ENCODE measurements at regions not wholly inside any gene's neighbourhood (a gene's known extent, or its start where the extent isn't known, plus 50 kb on each side); places are given as distances from the start of the nearest gene placed in this dataset.

- Histone ChIP-seq H3K4me3 (ENCODE audit: low read depth in 1 of 2, low read length in 2 of 2) (no peak overlapping the region), H3K4me1 (ENCODE audit: insufficient read depth, low read length) (no peaks in the 10 kb centered on the region), H3K36me3 (ENCODE audit: insufficient read depth, low read length) (no peaks in the 10 kb centered on the region), H2AFZ (ENCODE audit: low read depth, low read length) (no peak overlapping the region), H3K9me3 (ENCODE audit: insufficient read depth, low read length, severe bottlenecking) (no peaks in the 10 kb centered on the region), H3K27ac (ENCODE audit: low read length) (no peak overlapping the region), H3K79me2 (ENCODE audit: insufficient read depth, low read length) (no peaks in the 10 kb centered on the region), H4K20me1 (ENCODE audit: insufficient read depth, low read length) (no peaks in the 10 kb centered on the region), H3K9ac (ENCODE audit: low read depth, low read length) (no peak overlapping the region), H3K4me2 (ENCODE audit: insufficient read depth, low read length) (no peak overlapping the region), H3K27me3 (ENCODE audit: insufficient read depth, low read length, poor library complexity) (no peaks in the 10 kb centered on the region)
- ATAC-seq (ENCODE audit: insufficient read depth, low read depth) (no peak), DNase-seq (no peak)
- TF ChIP-seq EZH2 (IDR thresholded peaks at IDR 0.05; ENCODE audit: borderline replicate concordance, low read depth, low read length, severe bottlenecking) (no peak), CTCF (IDR thresholded peaks at IDR 0.05; ENCODE audit: borderline replicate concordance, extremely low read depth, low read length, poor library complexity, severe bottlenecking) (no peak)
These were observed 165.0 kb upstream of the FBXL17 start for GRCh38 chr5:108546939-108547338.

- DNase-seq (no peak), ATAC-seq (ENCODE audit: insufficient read depth, low read depth) (no peak)
- Histone ChIP-seq H3K9me3 (ENCODE audit: insufficient read depth, low read length, severe bottlenecking) (no peaks in the 10 kb centered on the region), H3K4me1 (ENCODE audit: insufficient read depth, low read length) (no peaks in the 10 kb centered on the region), H3K27ac (ENCODE audit: low read length) (no peak overlapping the region), H4K20me1 (ENCODE audit: insufficient read depth, low read length) (no peaks in the 10 kb centered on the region), H3K4me2 (ENCODE audit: insufficient read depth, low read length) (no peak overlapping the region), H3K36me3 (ENCODE audit: insufficient read depth, low read length) (no peaks in the 10 kb centered on the region), H3K79me2 (ENCODE audit: insufficient read depth, low read length) (no peaks in the 10 kb centered on the region), H3K4me3 (ENCODE audit: low read depth in 1 of 2, low read length in 2 of 2) (no peak overlapping the region), H2AFZ (ENCODE audit: low read depth, low read length) (no peak overlapping the region), H3K27me3 (ENCODE audit: insufficient read depth, low read length, poor library complexity) (no peaks in the 10 kb centered on the region), H3K9ac (ENCODE audit: low read depth, low read length) (no peak overlapping the region)
- TF ChIP-seq EZH2 (IDR thresholded peaks at IDR 0.05; ENCODE audit: borderline replicate concordance, low read depth, low read length, severe bottlenecking) (no peak), CTCF (IDR thresholded peaks at IDR 0.05; ENCODE audit: borderline replicate concordance, extremely low read depth, low read length, poor library complexity, severe bottlenecking) (no peak)
These were observed 163.4 kb upstream of the FBXL17 start for GRCh38 chr5:108545301-108545700.

- no peaks in the 10 kb centered on the region for H3K36me3 ChIP-seq (ENCODE audit: insufficient read depth, low read length)
- no peak overlapping the region for H2AFZ ChIP-seq (ENCODE audit: low read depth, low read length)
- H4K20me1 ChIP-seq (ENCODE audit: insufficient read depth, low read length): no peaks in the 10 kb centered on the region
- no peak overlapping the region for H3K9ac ChIP-seq (ENCODE audit: low read depth, low read length)
- no peaks in the 10 kb centered on the region for H3K79me2 ChIP-seq (ENCODE audit: insufficient read depth, low read length)
- TF ChIP-seq CTCF (IDR thresholded peaks at IDR 0.05; ENCODE audit: borderline replicate concordance, extremely low read depth, low read length, poor library complexity, severe bottlenecking) (no peak), EZH2 (IDR thresholded peaks at IDR 0.05; ENCODE audit: borderline replicate concordance, low read depth, low read length, severe bottlenecking) (no peak)
- no peak overlapping the region for H3K27ac ChIP-seq (ENCODE audit: low read length)
- ATAC-seq (ENCODE audit: insufficient read depth, low read depth): no peak
- no peaks in the 10 kb centered on the region for H3K4me1 ChIP-seq (ENCODE audit: insufficient read depth, low read length)
- H3K9me3 ChIP-seq (ENCODE audit: insufficient read depth, low read length, severe bottlenecking): no peaks in the 10 kb centered on the region
- no peaks in the 10 kb centered on the region for H3K27me3 ChIP-seq (ENCODE audit: insufficient read depth, low read length, poor library complexity)
- no peak overlapping the region for H3K4me2 ChIP-seq (ENCODE audit: insufficient read depth, low read length)
- no peak for DNase-seq
- H3K4me3 ChIP-seq (ENCODE audit: low read depth in 1 of 2, low read length in 2 of 2): no peak overlapping the region
These were observed 161.6 kb upstream of the FBXL17 start for GRCh38 chr5:108543486-108543885.

- TF ChIP-seq CTCF (IDR thresholded peaks at IDR 0.05; ENCODE audit: borderline replicate concordance, extremely low read depth, low read length, poor library complexity, severe bottlenecking) (no peak), EZH2 (IDR thresholded peaks at IDR 0.05; ENCODE audit: borderline replicate concordance, low read depth, low read length, severe bottlenecking) (no peak)
- H3K27me3 ChIP-seq (ENCODE audit: insufficient read depth, low read length, poor library complexity): no peaks in the 10 kb centered on the region
- no peak overlapping the region for H3K27ac ChIP-seq (ENCODE audit: low read length)
- H3K4me2 ChIP-seq (ENCODE audit: insufficient read depth, low read length): no peak overlapping the region
- no peak overlapping the region for H3K4me3 ChIP-seq (ENCODE audit: low read depth in 1 of 2, low read length in 2 of 2)
- H4K20me1 ChIP-seq (ENCODE audit: insufficient read depth, low read length): no peaks in the 10 kb centered on the region
- no peak for DNase-seq
- no peaks in the 10 kb centered on the region for H3K79me2 ChIP-seq (ENCODE audit: insufficient read depth, low read length)
- H3K4me1 ChIP-seq (ENCODE audit: insufficient read depth, low read length): no peaks in the 10 kb centered on the region
- no peak overlapping the region for H3K9ac ChIP-seq (ENCODE audit: low read depth, low read length)
- no peaks in the 10 kb centered on the region for H3K36me3 ChIP-seq (ENCODE audit: insufficient read depth, low read length)
- ATAC-seq (ENCODE audit: insufficient read depth, low read depth): no peak
- H2AFZ ChIP-seq (ENCODE audit: low read depth, low read length): no peak overlapping the region
- no peaks in the 10 kb centered on the region for H3K9me3 ChIP-seq (ENCODE audit: insufficient read depth, low read length, severe bottlenecking)
These were observed 159.9 kb upstream of the FBXL17 start for GRCh38 chr5:108541836-108542235.
